ENCODE measurements at regions not wholly inside any gene's neighbourhood (a gene's known extent, or its start where the extent isn't known, plus 50 kb on each side); places are given as distances from the start of the nearest gene placed in this dataset.
"Not testable (repeated sequence)": the region's sequence is repeated elsewhere in the genome, so short reads cannot be mapped to it uniquely, and the experiment has no call there.

- DNase-seq, result no peak
Measured at GRCh38 chr11:129637473-129637872, 178.2 kb upstream of the TMEM45B start.

DNA sequence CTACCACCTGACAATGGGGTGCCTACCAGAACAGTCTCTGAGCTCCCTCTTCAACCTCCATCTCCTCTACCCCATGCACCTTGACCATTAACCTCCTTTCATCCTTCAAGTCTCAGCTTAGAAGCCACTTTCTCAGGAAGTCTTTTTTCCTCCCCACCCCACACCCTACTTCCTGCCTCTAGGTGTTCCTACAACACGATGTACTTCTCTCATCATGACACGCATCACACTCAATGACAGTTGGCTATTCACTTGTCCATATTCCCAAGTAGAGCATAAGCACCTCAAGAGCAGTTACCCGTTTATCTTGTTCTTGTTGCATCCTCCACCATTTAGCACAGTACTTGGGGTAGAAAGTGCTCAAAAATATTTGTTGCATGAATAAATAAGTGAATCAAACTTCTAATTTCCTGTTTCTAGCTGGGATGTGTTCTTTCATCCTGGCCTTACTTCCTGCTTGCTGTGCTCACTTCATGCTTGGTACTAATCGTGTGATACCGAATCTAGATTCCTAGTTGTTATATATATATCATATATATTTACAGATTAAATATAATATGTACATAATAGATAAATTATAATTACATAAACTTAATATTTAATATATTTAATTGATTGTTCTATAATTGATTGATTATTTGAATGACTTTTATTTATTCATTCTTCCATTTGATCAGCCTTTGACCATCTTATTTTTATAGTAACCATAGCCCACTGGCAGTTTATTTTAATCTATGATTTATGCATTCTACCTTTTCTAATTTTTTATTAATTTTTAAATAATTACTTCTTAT, 177.5 kb upstream of the TMEM45B start:
- DNase-seq, result no peak

DNA sequence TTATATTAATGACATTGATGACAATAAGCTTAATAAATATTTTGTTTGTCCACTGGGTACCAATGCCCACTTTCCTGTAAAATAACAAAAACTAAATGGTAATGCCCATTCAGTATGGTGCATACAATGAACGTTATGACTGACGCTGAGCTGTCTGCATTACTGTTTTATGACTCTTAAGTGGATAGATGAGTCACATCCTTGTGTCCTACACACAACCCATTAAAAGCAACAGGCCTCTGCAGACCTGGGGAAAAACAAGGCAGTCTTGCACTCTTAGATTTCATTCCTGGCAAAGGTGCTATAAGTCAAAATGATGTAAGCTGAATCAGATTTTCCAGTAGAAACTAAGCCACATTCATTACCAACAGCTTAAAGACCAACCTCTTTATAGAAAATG, 176.3 kb upstream of the TMEM45B start:
- DNase-seq, result no peak

DNA sequence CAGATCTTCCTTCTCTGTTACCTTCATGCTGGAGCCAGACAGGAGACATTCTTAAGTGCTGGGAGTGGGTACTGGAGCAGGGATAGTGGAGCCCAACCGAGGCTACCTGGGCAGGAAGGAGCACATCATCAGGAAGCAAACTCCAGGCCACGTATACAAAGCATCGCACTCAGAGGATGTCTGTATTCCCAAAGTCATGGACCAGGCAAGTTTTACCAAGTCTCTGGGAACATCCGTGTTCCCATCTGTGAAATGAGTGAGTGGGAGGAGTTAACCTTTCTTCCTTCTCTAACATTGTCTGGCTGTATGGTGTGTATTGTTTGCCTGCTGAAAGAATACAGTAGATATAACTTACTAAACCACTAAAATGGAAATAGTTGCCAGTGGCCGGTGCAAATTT, 175.0 kb upstream of the TMEM45B start:
- no peak for DNase-seq

- no peak for DNase-seq
Measured at GRCh38 chr11:129643031-129643721, 172.5 kb upstream of the TMEM45B start.

GRCh38 chr11:129644326-129644725, 171.3 kb upstream of the TMEM45B start:
- DNase-seq, result no peak

GRCh38 chr11:129645943-129646342, 169.7 kb upstream of the TMEM45B start:
- DNase-seq, result no peak

DNA sequence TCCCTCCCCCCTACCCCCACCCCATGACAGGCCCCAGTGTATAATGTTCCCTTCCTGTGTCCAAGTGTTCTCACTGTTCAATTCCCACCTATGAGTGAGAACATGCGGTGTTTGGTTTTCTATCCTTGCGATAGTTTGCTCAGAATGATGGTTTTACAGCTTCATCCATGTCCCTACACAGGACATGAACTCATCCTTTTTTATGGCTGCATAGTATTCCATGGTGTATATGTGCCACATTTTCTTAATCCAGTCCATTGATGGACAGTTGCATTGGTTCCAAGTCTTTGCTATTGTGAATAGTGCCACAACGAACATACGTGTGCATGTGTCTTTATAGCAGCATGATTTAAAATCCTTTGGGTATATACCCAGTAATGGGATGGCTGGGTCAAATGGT, 165.6 kb upstream of the TMEM45B start:
- not testable (repeated sequence) for DNase-seq

GRCh38 chr11:129652835-129653234, 162.8 kb upstream of the TMEM45B start:
- DNase-seq, result no peak

- no peak for DNase-seq
Measured at GRCh38 chr11:129655247-129655832, 160.3 kb upstream of the TMEM45B start.

GRCh38 chr11:129657866-129658525, 157.7 kb upstream of the TMEM45B start:
- peak; percentile 6 for DNase-seq

GRCh38 chr11:129658526-129658867, 157.2 kb upstream of the TMEM45B start:
- DNase-seq, result peak; percentile 38

- no peak for DNase-seq
Measured at GRCh38 chr11:129680907-129681306, 134.7 kb upstream of the TMEM45B start.

DNA sequence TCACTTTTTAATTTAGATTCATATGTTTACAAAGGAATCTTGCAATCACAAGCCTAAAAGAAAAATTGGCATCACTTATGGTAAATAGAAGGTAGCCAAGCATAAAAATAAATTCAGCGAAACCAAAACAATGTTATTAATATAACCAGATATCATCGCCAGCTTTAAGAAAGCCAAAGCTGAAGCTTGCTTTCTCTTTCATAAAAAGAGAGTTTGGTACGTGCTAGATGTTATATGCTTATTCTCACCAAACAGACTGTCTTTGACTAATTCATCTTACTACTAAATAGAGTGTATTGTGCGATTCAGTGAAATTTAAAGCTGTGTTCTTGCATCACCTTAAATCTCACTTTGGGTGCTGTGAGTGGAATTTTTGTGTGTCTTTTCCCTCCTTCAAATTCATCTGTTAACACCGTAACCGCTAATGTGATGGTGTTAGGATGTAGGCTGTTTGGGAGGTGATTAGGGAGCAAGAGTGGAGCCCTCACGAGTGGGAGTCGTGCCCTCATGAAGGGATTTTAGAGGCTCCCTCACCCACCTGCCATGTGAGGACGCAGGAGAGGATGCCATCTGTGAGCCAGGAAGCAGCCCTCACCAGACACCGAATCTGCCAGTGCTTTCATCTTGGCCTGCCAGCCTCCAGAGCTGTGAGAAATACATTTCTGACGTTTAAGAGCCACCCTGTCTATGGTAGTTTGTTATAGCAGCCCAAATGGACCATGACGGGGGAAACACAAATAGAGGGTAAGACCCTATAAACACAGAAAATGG, 134.1 kb upstream of the TMEM45B start:
- DNase-seq, result no peak

DNA sequence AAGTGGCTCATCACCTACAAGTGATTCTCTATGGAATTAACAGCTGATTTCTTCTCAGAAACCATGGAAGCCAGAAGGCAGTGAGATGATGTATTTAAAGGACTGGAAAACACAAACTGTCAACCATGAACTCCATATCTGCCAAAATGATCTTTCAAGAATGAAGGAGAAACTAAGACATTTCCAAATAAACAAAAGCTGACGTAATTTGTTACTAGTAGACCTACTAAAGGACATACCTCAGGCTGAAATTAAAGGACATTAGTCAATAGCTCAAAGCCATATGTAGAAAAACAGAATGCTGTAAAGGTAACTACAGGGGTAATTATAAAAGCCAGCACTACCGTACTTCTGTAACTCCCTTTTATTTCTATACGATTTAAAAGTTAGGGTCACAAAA, 129.4 kb upstream of the TMEM45B start:
- DNase-seq, result no peak

GRCh38 chr11:129691142-129691541, 124.5 kb upstream of the TMEM45B start:
- no peak for DNase-seq

GRCh38 chr11:129694538-129694937, 121.1 kb upstream of the TMEM45B start:
- DNase-seq, result no peak

GRCh38 chr11:129694966-129695365, 120.7 kb upstream of the TMEM45B start:
- DNase-seq, result no peak

DNA sequence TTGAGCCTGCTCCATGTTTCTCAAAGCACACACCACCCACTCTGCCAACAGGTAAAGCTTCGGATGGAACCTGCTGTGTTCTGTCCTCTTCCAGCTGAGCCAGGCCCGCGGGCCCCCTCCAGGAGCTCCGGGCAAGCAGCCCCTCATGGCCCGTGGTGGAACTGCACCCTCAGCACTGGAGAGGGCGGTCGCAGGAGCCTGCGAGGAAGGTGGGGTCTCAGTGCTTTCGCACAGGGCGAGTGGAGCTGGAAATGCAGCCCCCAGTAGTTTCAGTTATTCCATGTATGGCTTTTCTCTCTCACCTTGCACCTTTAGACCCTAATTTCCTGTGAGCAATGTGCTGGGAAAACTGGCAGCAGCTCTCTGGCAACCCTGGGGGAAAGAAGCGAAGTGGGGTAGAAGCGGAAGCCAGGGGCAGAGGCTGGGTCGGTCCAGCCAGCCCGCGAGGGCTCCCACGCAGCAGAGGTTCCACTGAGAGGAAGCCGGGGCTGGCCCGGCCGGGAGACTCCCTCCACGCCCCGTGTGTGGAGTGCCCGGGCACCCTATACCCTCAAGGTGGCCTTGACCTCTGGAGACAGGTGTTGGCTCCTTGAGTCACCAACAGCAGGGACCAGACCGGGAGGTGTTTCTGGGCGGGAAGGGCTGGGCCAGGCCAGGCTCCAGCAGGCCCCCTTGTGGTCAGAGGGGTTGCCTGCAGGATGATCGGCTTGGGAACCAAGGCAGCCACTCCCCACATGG, 119.9 kb upstream of the TMEM45B start:
- peak; percentile 74 for DNase-seq

DNA sequence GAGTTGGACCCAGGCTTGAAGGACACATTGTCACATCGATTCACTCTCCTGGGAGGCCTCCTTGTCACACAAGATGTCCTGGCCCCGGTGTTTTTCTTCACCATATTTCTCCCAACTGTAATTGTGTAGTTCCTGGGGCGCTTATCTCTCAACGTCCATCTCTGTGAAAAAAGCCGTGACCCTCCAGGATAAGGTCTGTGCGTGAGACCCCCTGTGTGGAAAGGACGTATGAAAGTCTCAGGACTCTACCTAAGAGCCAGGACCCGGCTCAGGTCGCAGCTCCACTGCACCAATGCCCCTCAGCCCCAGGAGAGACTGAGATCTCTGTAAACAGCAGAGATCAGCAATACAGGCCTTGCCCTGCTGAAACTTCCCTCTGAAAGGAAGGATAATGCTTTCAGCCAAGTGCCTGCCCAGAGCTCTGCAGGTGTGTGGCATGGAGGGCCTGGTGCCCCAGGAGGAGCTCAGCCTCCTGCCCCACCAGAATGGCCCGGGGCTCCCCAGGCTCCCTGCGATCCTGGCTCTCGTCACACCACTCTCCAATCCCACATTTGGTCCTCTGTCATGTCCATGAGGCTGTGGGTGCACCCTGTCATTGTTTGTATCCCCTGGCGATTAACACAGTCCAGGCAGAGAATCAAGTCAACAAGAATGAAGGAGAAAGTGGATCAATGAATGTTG, 119.2 kb upstream of the TMEM45B start:
- DNase-seq, result no peak

DNA sequence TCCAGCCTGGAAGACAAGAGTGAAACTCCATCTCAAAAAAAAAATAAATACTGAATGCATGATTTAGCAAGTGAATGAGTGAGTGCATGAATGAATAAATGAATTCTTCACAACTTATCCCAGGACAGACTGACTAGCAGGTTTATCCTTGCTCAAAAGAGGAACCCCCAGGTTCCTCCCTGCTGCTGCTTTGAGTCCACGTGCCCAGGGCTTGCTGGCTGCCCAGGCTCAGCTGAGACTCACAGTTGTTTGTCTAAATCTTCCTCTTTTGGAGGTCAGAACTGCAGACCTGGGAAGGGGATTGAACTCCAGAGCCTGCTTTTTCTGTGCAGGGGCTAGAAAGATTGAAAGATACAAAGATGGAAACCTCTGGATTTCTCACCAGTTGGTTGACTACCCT, 117.4 kb upstream of the TMEM45B start:
- DNase-seq, result no peak
